ENCODE measurements at regions not wholly inside any gene's neighbourhood (a gene's known extent, or its start where the extent isn't known, plus 50 kb on each side); places are given as distances from the start of the nearest gene placed in this dataset.
"Not testable (repeated sequence)": the region's sequence is repeated elsewhere in the genome, so short reads cannot be mapped to it uniquely, and the experiment has no call there.

GRCh38 chr20:12145951-12146350 is 228.3 kb downstream of the BTBD3 start:
- not testable (repeated sequence) for TF ChIP-seq CTCF, POLR2A (IDR thresholded peaks at IDR 0.05)
